ENCODE measurements at regions not wholly inside any gene's neighbourhood (a gene's known extent, or its start where the extent isn't known, plus 50 kb on each side); places are given as distances from the start of the nearest gene placed in this dataset.
"Not testable (repeated sequence)": the region's sequence is repeated elsewhere in the genome, so short reads cannot be mapped to it uniquely, and the experiment has no call there.

- not testable (repeated sequence) for H3K27ac ChIP-seq (ENCODE audit: low read length); H3K9me3 ChIP-seq (ENCODE audit: control insufficient read depth in 2 of 2, low read length in 2 of 2); H3K4me1 ChIP-seq (ENCODE audit: control insufficient read depth, insufficient read depth, low read length); H3K27me3 ChIP-seq (ENCODE audit: control insufficient read depth in 1 of 2, insufficient read depth in 2 of 2, low read length in 2 of 2); H3K4me3 ChIP-seq (ENCODE audit: low read length in 2 of 2); H3K36me3 ChIP-seq (ENCODE audit: control insufficient read depth in 2 of 2, insufficient read depth in 2 of 2, low read length in 2 of 2); H3K9ac ChIP-seq (ENCODE audit: low read length in 2 of 2)
Measured at GRCh38 chr4:19181631-19182030, 1070.1 kb upstream of the SLIT2 start.

GRCh38 chr4:19178835-19179234 is 1072.9 kb upstream of the SLIT2 start:
- Histone ChIP-seq H3K9me3 (ENCODE audit: control insufficient read depth in 2 of 2, low read length in 2 of 2) (no peaks in the 10 kb centered on the region), H3K27ac (ENCODE audit: low read length) (no peak overlapping the region), H3K9ac (ENCODE audit: low read length in 2 of 2) (no peak overlapping the region), H3K27me3 (ENCODE audit: control insufficient read depth in 1 of 2, insufficient read depth in 2 of 2, low read length in 2 of 2) (no peaks in the 10 kb centered on the region), H3K4me3 (ENCODE audit: low read length in 2 of 2) (no peak overlapping the region), H3K36me3 (ENCODE audit: control insufficient read depth in 2 of 2, insufficient read depth in 2 of 2, low read length in 2 of 2) (no peaks in the 10 kb centered on the region), H3K4me1 (ENCODE audit: control insufficient read depth, insufficient read depth, low read length) (no peaks in the 10 kb centered on the region)

- H3K9ac ChIP-seq (ENCODE audit: low read length in 2 of 2): no peak overlapping the region
- H3K27ac ChIP-seq (ENCODE audit: low read length): no peak overlapping the region
- H3K27me3 ChIP-seq (ENCODE audit: control insufficient read depth in 1 of 2, insufficient read depth in 2 of 2, low read length in 2 of 2): no peaks in the 10 kb centered on the region
- H3K4me3 ChIP-seq (ENCODE audit: low read length in 2 of 2): no peak overlapping the region
- no peaks in the 10 kb centered on the region for H3K9me3 ChIP-seq (ENCODE audit: control insufficient read depth in 2 of 2, low read length in 2 of 2)
- no peaks in the 10 kb centered on the region for H3K36me3 ChIP-seq (ENCODE audit: control insufficient read depth in 2 of 2, insufficient read depth in 2 of 2, low read length in 2 of 2)
- no peaks in the 10 kb centered on the region for H3K4me1 ChIP-seq (ENCODE audit: control insufficient read depth, insufficient read depth, low read length)
Measured at GRCh38 chr4:19177616-19178015, 1074.1 kb upstream of the SLIT2 start.

GRCh38 chr4:19171832-19172231 is 1079.9 kb upstream of the SLIT2 start:
- H3K27ac ChIP-seq (ENCODE audit: low read length): no peak overlapping the region
- no peaks in the 10 kb centered on the region for H3K27me3 ChIP-seq (ENCODE audit: control insufficient read depth in 1 of 2, insufficient read depth in 2 of 2, low read length in 2 of 2)
- no peaks in the 10 kb centered on the region for H3K9me3 ChIP-seq (ENCODE audit: control insufficient read depth in 2 of 2, low read length in 2 of 2)
- H3K4me3 ChIP-seq (ENCODE audit: low read length in 2 of 2): no peak overlapping the region
- no peaks in the 10 kb centered on the region for H3K36me3 ChIP-seq (ENCODE audit: control insufficient read depth in 2 of 2, insufficient read depth in 2 of 2, low read length in 2 of 2)
- no peaks in the 10 kb centered on the region for H3K4me1 ChIP-seq (ENCODE audit: control insufficient read depth, insufficient read depth, low read length)
- no peak overlapping the region for H3K9ac ChIP-seq (ENCODE audit: low read length in 2 of 2)

- no peak overlapping the region for H3K4me3 ChIP-seq (ENCODE audit: low read length in 2 of 2)
- H3K27me3 ChIP-seq (ENCODE audit: control insufficient read depth in 1 of 2, insufficient read depth in 2 of 2, low read length in 2 of 2): no peaks in the 10 kb centered on the region
- H3K9ac ChIP-seq (ENCODE audit: low read length in 2 of 2): no peak overlapping the region
- H3K4me1 ChIP-seq (ENCODE audit: control insufficient read depth, insufficient read depth, low read length): no peaks in the 10 kb centered on the region
- H3K27ac ChIP-seq (ENCODE audit: low read length): no peak overlapping the region
- no peaks in the 10 kb centered on the region for H3K36me3 ChIP-seq (ENCODE audit: control insufficient read depth in 2 of 2, insufficient read depth in 2 of 2, low read length in 2 of 2)
- no peaks in the 10 kb centered on the region for H3K9me3 ChIP-seq (ENCODE audit: control insufficient read depth in 2 of 2, low read length in 2 of 2)
Measured at GRCh38 chr4:19167311-19167710, 1084.4 kb upstream of the SLIT2 start.

GRCh38 chr4:19164334-19164733 is 1087.4 kb upstream of the SLIT2 start:
- Histone ChIP-seq H3K9ac (ENCODE audit: low read length in 2 of 2) (no peak overlapping the region), H3K9me3 (ENCODE audit: control insufficient read depth in 2 of 2, low read length in 2 of 2) (no peaks in the 10 kb centered on the region), H3K4me1 (ENCODE audit: control insufficient read depth, insufficient read depth, low read length) (no peaks in the 10 kb centered on the region), H3K4me3 (ENCODE audit: low read length in 2 of 2) (no peak overlapping the region), H3K27ac (ENCODE audit: low read length) (no peak overlapping the region), H3K36me3 (ENCODE audit: control insufficient read depth in 2 of 2, insufficient read depth in 2 of 2, low read length in 2 of 2) (no peaks in the 10 kb centered on the region), H3K27me3 (ENCODE audit: control insufficient read depth in 1 of 2, insufficient read depth in 2 of 2, low read length in 2 of 2) (no peaks in the 10 kb centered on the region)

GRCh38 chr4:19159874-19160273 is 1091.8 kb upstream of the SLIT2 start:
- H3K27ac ChIP-seq (ENCODE audit: low read length): no peak overlapping the region
- H3K9me3 ChIP-seq (ENCODE audit: control insufficient read depth in 2 of 2, low read length in 2 of 2): no peaks in the 10 kb centered on the region
- H3K4me3 ChIP-seq (ENCODE audit: low read length in 2 of 2): no peak overlapping the region
- H3K9ac ChIP-seq (ENCODE audit: low read length in 2 of 2): no peak overlapping the region
- H3K4me1 ChIP-seq (ENCODE audit: control insufficient read depth, insufficient read depth, low read length): no peaks in the 10 kb centered on the region
- no peaks in the 10 kb centered on the region for H3K27me3 ChIP-seq (ENCODE audit: control insufficient read depth in 1 of 2, insufficient read depth in 2 of 2, low read length in 2 of 2)
- H3K36me3 ChIP-seq (ENCODE audit: control insufficient read depth in 2 of 2, insufficient read depth in 2 of 2, low read length in 2 of 2): no peaks in the 10 kb centered on the region

- no peak overlapping the region for H3K27ac ChIP-seq (ENCODE audit: low read length)
- H3K27me3 ChIP-seq (ENCODE audit: control insufficient read depth in 1 of 2, insufficient read depth in 2 of 2, low read length in 2 of 2): no peaks in the 10 kb centered on the region
- no peaks in the 10 kb centered on the region for H3K36me3 ChIP-seq (ENCODE audit: control insufficient read depth in 2 of 2, insufficient read depth in 2 of 2, low read length in 2 of 2)
- no peak overlapping the region for H3K4me3 ChIP-seq (ENCODE audit: low read length in 2 of 2)
- no peaks in the 10 kb centered on the region for H3K4me1 ChIP-seq (ENCODE audit: control insufficient read depth, insufficient read depth, low read length)
- H3K9ac ChIP-seq (ENCODE audit: low read length in 2 of 2): no peak overlapping the region
- H3K9me3 ChIP-seq (ENCODE audit: control insufficient read depth in 2 of 2, low read length in 2 of 2): peaks cover 0 to 4% of the 10 kb centered on the region in 2 donors
Measured at GRCh38 chr4:19158107-19158809, 1093.4 kb upstream of the SLIT2 start.

- no peaks in the 10 kb centered on the region for H3K36me3 ChIP-seq (ENCODE audit: control insufficient read depth in 2 of 2, insufficient read depth in 2 of 2, low read length in 2 of 2)
- H3K27ac ChIP-seq (ENCODE audit: low read length): no peak overlapping the region
- H3K4me3 ChIP-seq (ENCODE audit: low read length in 2 of 2): no peak overlapping the region
- peaks cover 0 to 4% of the 10 kb centered on the region in 2 donors for H3K9me3 ChIP-seq (ENCODE audit: control insufficient read depth in 2 of 2, low read length in 2 of 2)
- H3K9ac ChIP-seq (ENCODE audit: low read length in 2 of 2): no peak overlapping the region
- H3K4me1 ChIP-seq (ENCODE audit: control insufficient read depth, insufficient read depth, low read length): no peaks in the 10 kb centered on the region
- H3K27me3 ChIP-seq (ENCODE audit: control insufficient read depth in 1 of 2, insufficient read depth in 2 of 2, low read length in 2 of 2): no peaks in the 10 kb centered on the region
Measured at GRCh38 chr4:19156786-19157185, 1094.9 kb upstream of the SLIT2 start.

- H3K4me3 ChIP-seq (ENCODE audit: low read length in 2 of 2): no peak overlapping the region
- no peak overlapping the region for H3K9ac ChIP-seq (ENCODE audit: low read length in 2 of 2)
- H3K27ac ChIP-seq (ENCODE audit: low read length): no peak overlapping the region
- H3K4me1 ChIP-seq (ENCODE audit: control insufficient read depth, insufficient read depth, low read length): no peaks in the 10 kb centered on the region
- no peaks in the 10 kb centered on the region for H3K27me3 ChIP-seq (ENCODE audit: control insufficient read depth in 1 of 2, insufficient read depth in 2 of 2, low read length in 2 of 2)
- H3K9me3 ChIP-seq (ENCODE audit: control insufficient read depth in 2 of 2, low read length in 2 of 2): peaks cover 0 to 4% of the 10 kb centered on the region in 2 donors
- H3K36me3 ChIP-seq (ENCODE audit: control insufficient read depth in 2 of 2, insufficient read depth in 2 of 2, low read length in 2 of 2): no peaks in the 10 kb centered on the region
Measured at GRCh38 chr4:19155568-19155967, 1096.1 kb upstream of the SLIT2 start.

GRCh38 chr4:19154267-19154666 is 1097.4 kb upstream of the SLIT2 start:
- not testable (repeated sequence) for H3K27me3 ChIP-seq (ENCODE audit: control insufficient read depth in 1 of 2, insufficient read depth in 2 of 2, low read length in 2 of 2); H3K27ac ChIP-seq (ENCODE audit: low read length); H3K4me3 ChIP-seq (ENCODE audit: low read length in 2 of 2); H3K36me3 ChIP-seq (ENCODE audit: control insufficient read depth in 2 of 2, insufficient read depth in 2 of 2, low read length in 2 of 2); H3K4me1 ChIP-seq (ENCODE audit: control insufficient read depth, insufficient read depth, low read length); H3K9me3 ChIP-seq (ENCODE audit: control insufficient read depth in 2 of 2, low read length in 2 of 2); H3K9ac ChIP-seq (ENCODE audit: low read length in 2 of 2)
